ENCODE measurements at regions not wholly inside any gene's neighbourhood (a gene's known extent, or its start where the extent isn't known, plus 50 kb on each side); places are given as distances from the start of the nearest gene placed in this dataset.

DNA sequence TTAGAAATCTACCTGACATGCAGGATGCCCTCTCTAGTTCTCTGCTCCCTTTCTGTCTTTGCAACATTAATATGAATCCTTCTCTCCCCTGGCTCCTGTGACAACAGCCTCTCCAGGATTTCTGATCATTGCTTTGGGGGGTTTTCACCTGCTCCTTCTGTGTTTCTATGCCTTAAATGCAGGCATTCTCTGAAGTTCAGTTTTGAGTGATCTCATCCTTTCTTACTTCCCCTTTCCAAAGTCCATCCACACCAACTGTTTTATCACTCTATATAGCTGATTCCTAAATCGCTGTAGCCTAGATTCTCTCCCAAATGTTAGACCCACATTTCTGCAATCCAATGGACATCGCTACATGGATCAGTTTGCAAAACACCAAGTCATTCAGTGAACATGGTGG, 330.7 kb upstream of the NCAM1 start (continued):
- TF ChIP-seq TBP (IDR thresholded peaks at IDR 0.05; ENCODE audit: low read depth, low read length) (no peak), POLR2AphosphoS5 (IDR thresholded peaks at IDR 0.05; ENCODE audit: low read depth, low read length) (no peak), POU5F1 (IDR thresholded peaks at IDR 0.05; ENCODE audit: low read depth, low read length) (no peak), GABPA (IDR thresholded peaks at IDR 0.05; ENCODE audit: borderline replicate concordance, insufficient read depth, low read length) (no peak), FOSL1 (IDR thresholded peaks at IDR 0.05; ENCODE audit: insufficient read depth, low read depth, low read length) (no peak), CREB1 (IDR thresholded peaks at IDR 0.05) (no peak)

Data from H1 (cell line).